ENCODE measurements at regions not wholly inside any gene's neighbourhood (a gene's known extent, or its start where the extent isn't known, plus 50 kb on each side); places are given as distances from the start of the nearest gene placed in this dataset.
A peak's percentile ranks its signal among the peaks of the same experiment; 100 is the strongest.

DNA sequence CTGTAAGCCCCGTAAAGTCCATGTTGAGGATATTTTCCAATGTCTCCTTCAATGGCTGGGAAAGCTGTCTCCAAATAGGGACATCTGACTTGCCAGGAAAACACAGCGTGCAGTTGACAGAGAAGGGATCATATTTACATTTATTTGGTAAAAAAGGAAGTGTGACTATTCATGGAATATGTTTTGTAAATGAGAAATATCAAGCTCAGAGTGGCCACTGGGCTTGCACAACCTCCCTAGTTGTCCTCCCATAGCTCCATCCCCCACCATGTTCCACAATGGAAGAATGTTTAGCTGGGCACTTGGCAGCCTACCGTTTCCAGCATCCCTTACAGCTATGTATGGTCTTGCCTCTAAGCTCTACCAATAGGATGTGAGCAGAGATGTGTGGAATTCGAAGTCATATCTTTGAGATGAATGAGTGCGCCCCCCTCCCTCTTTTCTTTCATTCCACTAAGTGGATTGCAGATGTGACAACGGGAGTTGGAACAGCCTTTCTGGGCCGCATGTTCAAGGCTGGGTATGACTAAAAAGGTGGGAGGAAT lies 306.6 kb upstream of the ZMIZ1 start:
- no peak for ATAC-seq
- H3K36me3 Mint-ChIP-seq, result no peaks in the 10 kb centered on the region
- H3K4me3 Mint-ChIP-seq, result no peak overlapping the region
- no peak overlapping the region for H3K27ac Mint-ChIP-seq
- no peaks in the 10 kb centered on the region for H3K9me3 Mint-ChIP-seq
- peaks cover 52% of the 10 kb centered on the region for H3K4me1 Mint-ChIP-seq
- DNase-seq (ENCODE audit: low spot score in 2 of 2), result no peak

DNA sequence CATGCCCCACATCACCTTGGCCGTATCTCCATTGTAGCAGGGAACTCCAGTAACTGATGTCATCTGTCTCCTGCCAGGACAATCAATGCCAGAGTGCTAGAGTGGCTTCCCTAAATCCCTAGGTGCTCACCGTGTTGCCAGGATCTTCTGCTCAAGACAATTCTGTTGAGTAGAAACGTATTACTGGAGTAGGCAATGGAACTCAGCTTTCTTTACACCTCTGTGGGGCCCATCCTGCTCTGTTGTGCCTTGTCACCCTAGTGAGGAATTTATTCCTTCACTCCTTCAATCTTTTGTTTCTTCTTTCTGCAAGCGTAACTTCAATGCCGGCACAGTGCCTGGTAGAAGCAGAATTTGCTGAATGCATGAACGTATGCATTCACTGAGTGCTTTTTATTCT lies 305.5 kb upstream of the ZMIZ1 start:
- ATAC-seq (no peak), DNase-seq (ENCODE audit: low spot score in 2 of 2) (no peak)
- Mint-ChIP-seq H3K36me3 (no peaks in the 10 kb centered on the region), H3K4me1 (peaks cover 49% of the 10 kb centered on the region), H3K4me3 (peak overlapping the region; percentile 37), H3K27ac (peak overlapping the region; percentile 96), H3K9me3 (no peaks in the 10 kb centered on the region)

DNA sequence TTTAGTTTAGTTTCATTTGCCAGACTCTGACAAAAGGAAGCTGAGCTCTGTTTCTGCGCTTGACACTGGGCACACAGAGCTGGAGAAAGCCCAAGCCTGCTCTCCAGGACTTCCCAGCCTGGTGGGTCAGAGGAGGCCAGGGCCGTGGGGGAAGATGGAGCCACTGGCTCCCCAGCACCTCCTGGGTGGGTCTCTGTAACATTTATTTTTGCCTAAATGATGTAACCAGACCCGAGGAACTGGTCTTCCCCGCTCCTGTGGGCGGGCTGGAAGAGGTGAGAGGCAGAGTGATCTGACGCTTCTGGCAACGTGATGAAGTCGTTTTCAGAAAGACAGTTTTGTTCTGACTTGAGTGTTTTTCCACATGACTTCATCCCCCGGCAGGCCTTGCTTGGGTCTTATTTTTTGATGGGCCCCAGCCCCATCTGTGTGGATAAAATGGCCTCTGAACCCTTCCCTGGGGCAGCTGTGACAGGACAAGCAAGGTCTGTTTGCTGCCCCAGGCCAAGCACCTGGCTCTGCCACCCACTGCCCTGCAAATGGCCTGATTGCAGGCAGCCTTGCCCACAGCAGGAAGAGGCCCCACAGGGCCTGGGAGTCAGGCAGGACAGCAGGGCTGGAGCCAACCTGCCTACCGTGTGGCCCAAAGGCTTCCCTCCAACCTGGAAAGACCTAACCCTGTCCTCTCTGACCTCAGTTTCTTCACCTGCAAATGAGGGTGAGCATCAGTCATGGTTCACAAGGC lies 304.9 kb upstream of the ZMIZ1 start:
- H3K36me3 Mint-ChIP-seq, result no peaks in the 10 kb centered on the region
- DNase-seq (ENCODE audit: low spot score in 2 of 2), result peak; percentile 39 to 75
- H3K27ac Mint-ChIP-seq, result peak overlapping the region; percentile 96
- H3K4me3 Mint-ChIP-seq, result peak overlapping the region; percentile 37
- H3K4me1 Mint-ChIP-seq, result peaks cover 46% of the 10 kb centered on the region
- no peaks in the 10 kb centered on the region for H3K9me3 Mint-ChIP-seq
- ATAC-seq, result peak; percentile 84

- ATAC-seq (peak; percentile 35), DNase-seq (ENCODE audit: low spot score in 2 of 2) (no peak)
- Mint-ChIP-seq H3K9me3 (no peaks in the 10 kb centered on the region), H3K4me1 (peaks cover 40% of the 10 kb centered on the region), H3K27ac (peak overlapping the region; percentile 96), H3K4me3 (peak overlapping the region; percentile 37), H3K36me3 (no peaks in the 10 kb centered on the region)
These were observed 304.3 kb upstream of the ZMIZ1 start for GRCh38 chr10:78764436-78764835.

DNA sequence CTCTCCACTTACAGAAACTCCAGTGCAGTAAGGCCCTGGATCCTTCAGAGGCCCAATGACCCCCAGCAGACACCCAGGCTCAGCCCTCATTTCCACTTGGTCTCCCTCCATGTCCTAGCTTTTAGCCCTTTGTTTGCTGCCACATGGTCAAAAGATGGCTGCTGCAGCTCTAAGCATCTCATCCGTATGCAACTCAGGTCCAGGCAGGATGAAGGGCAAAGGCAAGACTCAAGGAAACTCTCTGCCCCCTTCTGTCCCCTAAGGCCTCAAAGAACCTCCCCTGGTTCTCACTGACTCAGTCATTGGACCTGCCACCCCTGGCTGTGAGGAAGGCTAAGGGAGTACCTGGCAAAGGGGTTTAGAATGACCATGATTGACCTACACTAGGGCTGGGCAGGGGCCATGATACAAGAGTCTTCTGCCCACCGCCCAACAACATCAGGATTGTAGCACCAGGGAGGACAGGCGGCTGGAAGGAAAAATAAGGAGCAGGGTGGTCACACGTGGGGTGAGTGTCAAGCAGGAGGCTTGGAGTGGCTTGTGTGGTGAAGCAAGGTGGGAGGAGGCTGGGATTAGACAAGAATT lies 303.8 kb upstream of the ZMIZ1 start:
- ATAC-seq, result no peak
- H3K27ac Mint-ChIP-seq, result peak overlapping the region; percentile 96
- H3K4me1 Mint-ChIP-seq, result peaks cover 35% of the 10 kb centered on the region
- peak overlapping the region; percentile 37 for H3K4me3 Mint-ChIP-seq
- no peak for DNase-seq (ENCODE audit: low spot score in 2 of 2)
- no peaks in the 10 kb centered on the region for H3K9me3 Mint-ChIP-seq
- H3K36me3 Mint-ChIP-seq, result no peaks in the 10 kb centered on the region

- no peaks in the 10 kb centered on the region for H3K9me3 Mint-ChIP-seq
- H3K4me3 Mint-ChIP-seq, result no peak overlapping the region
- no peaks in the 10 kb centered on the region for H3K36me3 Mint-ChIP-seq
- H3K4me1 Mint-ChIP-seq, result peaks cover 29% of the 10 kb centered on the region
- DNase-seq (ENCODE audit: low spot score in 2 of 2), result no peak
- H3K27ac Mint-ChIP-seq, result no peak overlapping the region
- ATAC-seq, result no peak
These were observed 302.9 kb upstream of the ZMIZ1 start for GRCh38 chr10:78765726-78766335.

DNA sequence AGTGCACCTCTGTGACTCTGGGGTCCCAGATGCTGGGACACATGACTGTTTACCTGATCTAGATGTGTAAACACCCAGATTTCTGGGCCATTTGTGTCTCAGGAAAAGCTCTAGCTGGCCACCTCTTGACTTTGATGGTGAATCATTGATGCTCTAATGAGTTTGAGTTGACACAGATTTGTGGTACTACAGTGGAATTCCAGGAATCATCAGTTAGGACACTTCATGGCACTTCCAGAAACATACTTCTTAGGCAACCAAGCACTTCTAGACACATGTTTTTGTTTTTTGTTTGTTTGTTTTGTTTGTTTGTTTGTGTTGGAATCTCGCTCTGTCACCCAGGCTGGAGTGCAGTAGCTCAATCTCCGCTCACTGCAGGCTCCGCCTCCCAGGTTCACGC lies 302.2 kb upstream of the ZMIZ1 start:
- H3K4me1 Mint-ChIP-seq, result peaks cover 29% of the 10 kb centered on the region
- DNase-seq (ENCODE audit: low spot score in 2 of 2), result no peak
- no peaks in the 10 kb centered on the region for H3K9me3 Mint-ChIP-seq
- no peak overlapping the region for H3K27ac Mint-ChIP-seq
- ATAC-seq, result no peak
- H3K36me3 Mint-ChIP-seq, result no peaks in the 10 kb centered on the region
- no peak overlapping the region for H3K4me3 Mint-ChIP-seq

DNA sequence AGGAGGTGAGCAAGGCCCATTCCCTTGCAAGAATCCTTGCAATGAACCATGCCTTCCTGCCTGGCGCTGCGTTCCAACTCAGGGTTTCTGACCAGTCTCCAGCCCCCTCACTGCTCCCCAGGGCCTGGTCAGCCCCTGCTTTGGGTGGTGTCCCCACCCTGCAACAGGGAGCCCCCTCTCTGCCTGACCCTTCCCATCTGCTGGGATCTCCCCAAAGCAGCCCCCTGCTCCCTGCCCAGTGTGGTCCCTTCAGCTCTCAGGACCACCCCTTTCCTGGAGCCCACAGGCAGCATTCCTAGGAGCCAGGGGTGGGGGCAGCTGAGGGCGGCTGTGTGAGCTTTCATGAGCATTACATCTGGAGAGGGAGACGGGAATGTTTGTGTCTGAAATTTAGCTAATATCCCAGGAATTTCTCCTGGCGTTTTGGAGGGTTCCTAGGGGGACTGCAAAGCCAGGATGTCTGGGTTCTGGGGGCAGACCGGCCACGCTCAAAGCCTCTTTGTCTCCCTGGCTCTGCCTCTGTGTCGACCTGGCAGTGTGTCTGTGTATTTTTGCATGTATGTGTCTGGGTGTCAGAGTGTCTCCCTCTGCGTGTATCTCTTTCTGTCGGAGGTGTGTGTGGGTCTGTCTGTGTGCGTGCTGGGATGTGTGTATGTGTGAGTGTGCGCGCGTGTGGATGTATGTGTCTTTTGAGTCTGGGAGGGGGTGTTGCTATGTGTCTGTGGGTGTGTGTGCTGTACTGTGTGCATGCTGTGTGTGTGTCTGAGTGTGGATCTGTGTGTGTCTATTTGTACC lies 300.5 kb upstream of the ZMIZ1 start:
- H3K4me3 Mint-ChIP-seq, result no peak overlapping the region
- H3K4me1 Mint-ChIP-seq, result peaks cover 21% of the 10 kb centered on the region
- DNase-seq (ENCODE audit: low spot score in 2 of 2) (no peak), ATAC-seq (no peak)
- H3K27ac Mint-ChIP-seq, result peak overlapping the region; percentile 15
- no peaks in the 10 kb centered on the region for H3K36me3 Mint-ChIP-seq
- no peaks in the 10 kb centered on the region for H3K9me3 Mint-ChIP-seq

- Mint-ChIP-seq H3K27ac (peak overlapping the region; percentile 15), H3K4me3 (no peak overlapping the region), H3K9me3 (no peaks in the 10 kb centered on the region), H3K4me1 (peaks cover 15% of the 10 kb centered on the region), H3K36me3 (no peaks in the 10 kb centered on the region)
- DNase-seq (ENCODE audit: low spot score in 2 of 2) (no peak), ATAC-seq (no peak)
These were observed 299.9 kb upstream of the ZMIZ1 start for GRCh38 chr10:78768876-78769275.

DNA sequence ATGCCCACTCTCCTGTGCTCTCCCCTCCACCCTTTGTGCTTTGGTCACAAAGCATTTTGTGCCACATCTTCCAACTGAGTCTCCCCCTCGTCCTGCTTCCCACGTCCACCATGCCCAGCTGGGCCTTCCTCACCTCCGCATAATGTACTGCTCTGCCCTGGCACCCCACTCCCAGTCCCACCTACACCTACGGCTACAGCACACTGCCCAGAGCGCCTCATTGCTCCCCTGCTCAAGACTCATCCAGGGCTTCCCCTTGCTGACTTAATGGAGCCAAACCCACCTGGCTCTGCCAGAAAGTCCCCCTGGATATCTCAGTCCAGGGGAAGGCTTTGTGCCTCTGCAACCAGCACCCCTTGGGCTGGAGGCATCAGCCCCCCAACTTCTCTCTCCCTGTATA lies 299.2 kb upstream of the ZMIZ1 start:
- peak overlapping the region; percentile 15 for H3K27ac Mint-ChIP-seq
- no peak overlapping the region for H3K4me3 Mint-ChIP-seq
- DNase-seq (ENCODE audit: low spot score in 2 of 2) (no peak), ATAC-seq (no peak)
- peaks cover 8% of the 10 kb centered on the region for H3K4me1 Mint-ChIP-seq
- no peaks in the 10 kb centered on the region for H3K36me3 Mint-ChIP-seq
- H3K9me3 Mint-ChIP-seq, result no peaks in the 10 kb centered on the region

GRCh38 chr10:78770167-78771090 lies 298.3 kb upstream of the ZMIZ1 start:
- DNase-seq (ENCODE audit: low spot score in 2 of 2) (no peak), ATAC-seq (no peak)
- H3K4me3 Mint-ChIP-seq, result no peak overlapping the region
- no peaks in the 10 kb centered on the region for H3K4me1 Mint-ChIP-seq
- no peaks in the 10 kb centered on the region for H3K36me3 Mint-ChIP-seq
- H3K27ac Mint-ChIP-seq, result peak overlapping the region; percentile 14
- H3K9me3 Mint-ChIP-seq, result no peaks in the 10 kb centered on the region

DNA sequence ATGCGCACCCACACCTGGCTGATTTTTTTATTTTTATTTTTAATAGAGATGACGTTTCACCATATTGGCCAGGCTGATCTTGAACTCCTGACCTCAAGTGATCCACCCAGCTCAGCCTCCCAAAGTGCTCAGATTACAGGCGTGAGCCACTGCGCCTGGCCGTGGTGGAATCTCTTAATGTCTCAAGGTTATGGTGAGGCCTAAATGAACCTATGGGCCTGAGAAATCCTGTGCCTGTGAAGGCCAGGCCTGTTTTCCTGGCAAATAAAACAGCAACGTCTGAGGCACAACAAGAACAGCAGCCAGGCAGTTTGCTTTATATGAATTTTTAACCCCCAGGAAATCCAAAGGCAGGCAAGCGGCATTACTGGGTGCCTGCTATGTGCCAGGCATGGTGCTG lies 297.5 kb upstream of the ZMIZ1 start:
- no peaks in the 10 kb centered on the region for H3K9me3 Mint-ChIP-seq
- DNase-seq (ENCODE audit: low spot score in 2 of 2) (no peak), ATAC-seq (no peak)
- no peaks in the 10 kb centered on the region for H3K36me3 Mint-ChIP-seq
- H3K27ac Mint-ChIP-seq, result no peak overlapping the region
- H3K4me3 Mint-ChIP-seq, result no peak overlapping the region
- H3K4me1 Mint-ChIP-seq, result no peaks in the 10 kb centered on the region

- H3K36me3 Mint-ChIP-seq, result no peaks in the 10 kb centered on the region
- DNase-seq (ENCODE audit: low spot score in 2 of 2), result no peak
- no peaks in the 10 kb centered on the region for H3K4me1 Mint-ChIP-seq
- H3K27ac Mint-ChIP-seq, result no peak overlapping the region
- no peak for ATAC-seq
- H3K9me3 Mint-ChIP-seq, result no peaks in the 10 kb centered on the region
- H3K4me3 Mint-ChIP-seq, result no peak overlapping the region
These were observed 296.8 kb upstream of the ZMIZ1 start for GRCh38 chr10:78771808-78772455.

- Mint-ChIP-seq H3K27ac (no peak overlapping the region), H3K36me3 (no peaks in the 10 kb centered on the region), H3K4me3 (no peak overlapping the region), H3K9me3 (no peaks in the 10 kb centered on the region), H3K4me1 (no peaks in the 10 kb centered on the region)
- no peak for ATAC-seq
- DNase-seq (ENCODE audit: low spot score in 2 of 2), result no peak
These were observed 296.3 kb upstream of the ZMIZ1 start for GRCh38 chr10:78772486-78772885.
